ENCODE measurements at regions not wholly inside any gene's neighbourhood (a gene's known extent, or its start where the extent isn't known, plus 50 kb on each side); places are given as distances from the start of the nearest gene placed in this dataset.
"Not testable (repeated sequence)": the region's sequence is repeated elsewhere in the genome, so short reads cannot be mapped to it uniquely, and the experiment has no call there.

GRCh38 chr9:104302775-104303174 is 201.3 kb upstream of the OR13F1 start:
- Histone ChIP-seq H2BK12ac (ENCODE audit: low read length in 2 of 2) (no peak overlapping the region), H4K91ac (ENCODE audit: low read length) (no peak overlapping the region), H2BK5ac (ENCODE audit: low read depth, low read length, poor library complexity, severe bottlenecking) (no peak overlapping the region), H3K9me3 (ENCODE audit: control insufficient read depth, low read length) (no peaks in the 10 kb centered on the region), H2AK5ac (ENCODE audit: low read length, severe bottlenecking) (no peak overlapping the region), H3K79me1 (replicated peaks; ENCODE audit: low read length, poor library complexity, severe bottlenecking) (no peaks in the 10 kb centered on the region), H3K4me3 (ENCODE audit: insufficient read depth in 1 of 2, low read depth in 1 of 2, low read length in 2 of 2) (no peak overlapping the region), H3K4me1 (ENCODE audit: control insufficient read depth, insufficient read depth, low read depth, low read length) (no peaks in the 10 kb centered on the region), H3K27ac (ENCODE audit: low read length, poor library complexity, severe bottlenecking) (no peak overlapping the region), H2AFZ (ENCODE audit: low read depth, low read length) (no peak overlapping the region), H3K36me3 (ENCODE audit: control insufficient read depth in 1 of 2, insufficient read depth in 2 of 2, low read depth in 1 of 2, low read length in 2 of 2) (no peaks in the 10 kb centered on the region), H2BK120ac (ENCODE audit: low read depth, low read length) (no peak overlapping the region), H3K27me3 (ENCODE audit: control insufficient read depth in 1 of 2, insufficient read depth in 1 of 2, low read length in 2 of 2) (no peaks in the 10 kb centered on the region), H3K18ac (ENCODE audit: low read depth in 1 of 2, low read length in 2 of 2) (no peak overlapping the region), H3K23ac (ENCODE audit: low read length in 2 of 2) (no peak overlapping the region), H3K4me2 (ENCODE audit: low read length, poor library complexity, severe bottlenecking) (no peak overlapping the region), H3K14ac (ENCODE audit: low read length in 2 of 2) (no peak overlapping the region), H2BK15ac (ENCODE audit: low read depth, poor library complexity, severe bottlenecking) (no peak overlapping the region), H3K4ac (ENCODE audit: low read depth in 1 of 2, low read length in 2 of 2) (no peak overlapping the region), H3K9ac (ENCODE audit: low read length) (no peak overlapping the region), H4K8ac (ENCODE audit: low read length) (no peak overlapping the region)
- no peak for DNase-seq
- WGBS = 84% methylated on average over 3 of the region's 4 CpGs

- no peak overlapping the region for H3K4ac ChIP-seq (ENCODE audit: low read depth in 1 of 2, low read length in 2 of 2)
These were observed 199.1 kb upstream of the OR13F1 start for GRCh38 chr9:104304925-104305324.

GRCh38 chr9:104313396-104314110 is 190.5 kb upstream of the OR13F1 start:
- H3K9ac ChIP-seq (ENCODE audit: low read length) = no peak overlapping the region

More at GRCh38 chr9:104304925-104305324, 199.1 kb upstream of the OR13F1 start:
- Histone ChIP-seq H3K18ac (ENCODE audit: low read depth in 1 of 2, low read length in 2 of 2) (no peak overlapping the region), H3K4me2 (ENCODE audit: low read length, poor library complexity, severe bottlenecking) (no peak overlapping the region), H3K27ac (ENCODE audit: low read length, poor library complexity, severe bottlenecking) (no peak overlapping the region), H3K23ac (ENCODE audit: low read length in 2 of 2) (no peak overlapping the region), H3K4me3 (ENCODE audit: insufficient read depth in 1 of 2, low read depth in 1 of 2, low read length in 2 of 2) (no peak overlapping the region), H3K27me3 (ENCODE audit: control insufficient read depth in 1 of 2, insufficient read depth in 1 of 2, low read length in 2 of 2) (no peaks in the 10 kb centered on the region), H2BK5ac (ENCODE audit: low read depth, low read length, poor library complexity, severe bottlenecking) (no peak overlapping the region), H3K9me3 (ENCODE audit: control insufficient read depth, low read length) (no peaks in the 10 kb centered on the region), H2BK120ac (ENCODE audit: low read depth, low read length) (no peak overlapping the region), H2AFZ (ENCODE audit: low read depth, low read length) (no peak overlapping the region), H2BK12ac (ENCODE audit: low read length in 2 of 2) (no peak overlapping the region), H2AK5ac (ENCODE audit: low read length, severe bottlenecking) (no peak overlapping the region), H3K14ac (ENCODE audit: low read length in 2 of 2) (no peak overlapping the region), H3K4me1 (ENCODE audit: control insufficient read depth, insufficient read depth, low read depth, low read length) (no peaks in the 10 kb centered on the region), H4K91ac (ENCODE audit: low read length) (no peak overlapping the region), H3K36me3 (ENCODE audit: control insufficient read depth in 1 of 2, insufficient read depth in 2 of 2, low read depth in 1 of 2, low read length in 2 of 2) (no peaks in the 10 kb centered on the region), H2BK15ac (ENCODE audit: low read depth, poor library complexity, severe bottlenecking) (no peak overlapping the region), H4K8ac (ENCODE audit: low read length) (no peak overlapping the region), H3K79me1 (replicated peaks; ENCODE audit: low read length, poor library complexity, severe bottlenecking) (no peaks in the 10 kb centered on the region), H3K9ac (ENCODE audit: low read length) (no peak overlapping the region)
- 76% methylated on average over 5 of the region's 5 CpGs for WGBS
- no peak for DNase-seq

GRCh38 chr9:104316201-104317009 is 187.7 kb upstream of the OR13F1 start:
- H3K4me2 ChIP-seq (ENCODE audit: low read length, poor library complexity, severe bottlenecking); H3K18ac ChIP-seq (ENCODE audit: low read depth in 1 of 2, low read length in 2 of 2); H2BK12ac ChIP-seq (ENCODE audit: low read length in 2 of 2): not testable (repeated sequence)

More at GRCh38 chr9:104313396-104314110, 190.5 kb upstream of the OR13F1 start:
- no peak overlapping the region for H3K4me3 ChIP-seq (ENCODE audit: insufficient read depth in 1 of 2, low read depth in 1 of 2, low read length in 2 of 2)
- H3K4me2 ChIP-seq (ENCODE audit: low read length, poor library complexity, severe bottlenecking) = no peak overlapping the region
- H3K79me1 ChIP-seq (replicated peaks; ENCODE audit: low read length, poor library complexity, severe bottlenecking) = no peaks in the 10 kb centered on the region
- no peak overlapping the region for H2AFZ ChIP-seq (ENCODE audit: low read depth, low read length)
- H3K27ac ChIP-seq (ENCODE audit: low read length, poor library complexity, severe bottlenecking) = no peak overlapping the region
- no peak overlapping the region for H2BK5ac ChIP-seq (ENCODE audit: low read depth, low read length, poor library complexity, severe bottlenecking)
- H2BK120ac ChIP-seq (ENCODE audit: low read depth, low read length) = no peak overlapping the region
- no peak overlapping the region for H2AK5ac ChIP-seq (ENCODE audit: low read length, severe bottlenecking)
- no peak for DNase-seq
- H3K36me3 ChIP-seq (ENCODE audit: control insufficient read depth in 1 of 2, insufficient read depth in 2 of 2, low read depth in 1 of 2, low read length in 2 of 2) = no peaks in the 10 kb centered on the region
- H3K4ac ChIP-seq (ENCODE audit: low read depth in 1 of 2, low read length in 2 of 2) = no peak overlapping the region
- H3K14ac ChIP-seq (ENCODE audit: low read length in 2 of 2) = no peak overlapping the region
- WGBS = 50% methylated on average over 3 of the region's 5 CpGs
- H3K18ac ChIP-seq (ENCODE audit: low read depth in 1 of 2, low read length in 2 of 2) = no peak overlapping the region
- H3K23ac ChIP-seq (ENCODE audit: low read length in 2 of 2) = no peak overlapping the region
- H2BK15ac ChIP-seq (ENCODE audit: low read depth, poor library complexity, severe bottlenecking) = no peak overlapping the region
- H3K4me1 ChIP-seq (ENCODE audit: control insufficient read depth, insufficient read depth, low read depth, low read length) = no peaks in the 10 kb centered on the region
- H3K9me3 ChIP-seq (ENCODE audit: control insufficient read depth, low read length) = no peaks in the 10 kb centered on the region
- no peaks in the 10 kb centered on the region for H3K27me3 ChIP-seq (ENCODE audit: control insufficient read depth in 1 of 2, insufficient read depth in 1 of 2, low read length in 2 of 2)
- no peak overlapping the region for H2BK12ac ChIP-seq (ENCODE audit: low read length in 2 of 2)
- no peak overlapping the region for H4K91ac ChIP-seq (ENCODE audit: low read length)
- no peak overlapping the region for H4K8ac ChIP-seq (ENCODE audit: low read length)

More at GRCh38 chr9:104316201-104317009, 187.7 kb upstream of the OR13F1 start:
- not testable (repeated sequence) for H2BK5ac ChIP-seq (ENCODE audit: low read depth, low read length, poor library complexity, severe bottlenecking); H3K23ac ChIP-seq (ENCODE audit: low read length in 2 of 2); H3K27me3 ChIP-seq (ENCODE audit: control insufficient read depth in 1 of 2, insufficient read depth in 1 of 2, low read length in 2 of 2); H3K27ac ChIP-seq (ENCODE audit: low read length, poor library complexity, severe bottlenecking); H2AK5ac ChIP-seq (ENCODE audit: low read length, severe bottlenecking); H3K4ac ChIP-seq (ENCODE audit: low read depth in 1 of 2, low read length in 2 of 2); H3K79me1 ChIP-seq (replicated peaks; ENCODE audit: low read length, poor library complexity, severe bottlenecking); H4K91ac ChIP-seq (ENCODE audit: low read length); H3K9me3 ChIP-seq (ENCODE audit: control insufficient read depth, low read length); H3K4me1 ChIP-seq (ENCODE audit: control insufficient read depth, insufficient read depth, low read depth, low read length); H3K14ac ChIP-seq (ENCODE audit: low read length in 2 of 2); H3K4me3 ChIP-seq (ENCODE audit: insufficient read depth in 1 of 2, low read depth in 1 of 2, low read length in 2 of 2); H2BK15ac ChIP-seq (ENCODE audit: low read depth, poor library complexity, severe bottlenecking); H4K8ac ChIP-seq (ENCODE audit: low read length); DNase-seq; H2AFZ ChIP-seq (ENCODE audit: low read depth, low read length); H3K9ac ChIP-seq (ENCODE audit: low read length); H2BK120ac ChIP-seq (ENCODE audit: low read depth, low read length); H3K36me3 ChIP-seq (ENCODE audit: control insufficient read depth in 1 of 2, insufficient read depth in 2 of 2, low read depth in 1 of 2, low read length in 2 of 2)
- 94% methylated on average over 50 of the region's 50 CpGs for WGBS
